ENCODE measurements at regions not wholly inside any gene's neighbourhood (a gene's known extent, or its start where the extent isn't known, plus 50 kb on each side); places are given as distances from the start of the nearest gene placed in this dataset.

- DNase-seq, result no peak
- Histone ChIP-seq H3K4me2 (ENCODE audit: low read depth, low read length, poor library complexity, severe bottlenecking) (no peak overlapping the region), H2AFZ (ENCODE audit: low read length) (no peak overlapping the region), H3K27ac (ENCODE audit: low read length) (no peak overlapping the region), H3K9ac (ENCODE audit: low read length) (no peak overlapping the region), H3K9me2 (replicated peaks; ENCODE audit: insufficient read depth, low read length) (no peaks in the 10 kb centered on the region), H3K36me3 (ENCODE audit: insufficient read depth, low read length) (no peaks in the 10 kb centered on the region), H3K4me3 (ENCODE audit: low read length) (no peak overlapping the region), H3K27me3 (ENCODE audit: low read length) (no peaks in the 10 kb centered on the region), H3K79me2 (ENCODE audit: low read length) (no peaks in the 10 kb centered on the region), H4K20me1 (ENCODE audit: insufficient read depth, low read depth, low read length) (no peaks in the 10 kb centered on the region), H3K4me1 (ENCODE audit: low read length) (no peaks in the 10 kb centered on the region), H3K9me3 (ENCODE audit: low read length) (no peaks in the 10 kb centered on the region)
Measured at GRCh38 chr1:183721041-183721440, 67.9 kb upstream of the APOBEC4 start.

GRCh38 chr1:183720028-183720427 lies 66.9 kb upstream of the APOBEC4 start:
- H4K20me1 ChIP-seq (ENCODE audit: insufficient read depth, low read depth, low read length), result no peaks in the 10 kb centered on the region
- H3K79me2 ChIP-seq (ENCODE audit: low read length), result no peaks in the 10 kb centered on the region
- no peak overlapping the region for H3K9ac ChIP-seq (ENCODE audit: low read length)
- no peaks in the 10 kb centered on the region for H3K4me1 ChIP-seq (ENCODE audit: low read length)
- H3K4me2 ChIP-seq (ENCODE audit: low read depth, low read length, poor library complexity, severe bottlenecking), result no peak overlapping the region
- no peak overlapping the region for H3K4me3 ChIP-seq (ENCODE audit: low read length)
- DNase-seq, result no peak
- H3K27ac ChIP-seq (ENCODE audit: low read length), result no peak overlapping the region
- H3K27me3 ChIP-seq (ENCODE audit: low read length), result no peaks in the 10 kb centered on the region
- H3K36me3 ChIP-seq (ENCODE audit: insufficient read depth, low read length), result no peaks in the 10 kb centered on the region
- H3K9me2 ChIP-seq (replicated peaks; ENCODE audit: insufficient read depth, low read length), result no peaks in the 10 kb centered on the region
- H3K9me3 ChIP-seq (ENCODE audit: low read length), result no peaks in the 10 kb centered on the region
- no peak overlapping the region for H2AFZ ChIP-seq (ENCODE audit: low read length)

- Histone ChIP-seq H3K4me2 (ENCODE audit: low read depth, low read length, poor library complexity, severe bottlenecking) (no peak overlapping the region), H3K36me3 (ENCODE audit: insufficient read depth, low read length) (no peaks in the 10 kb centered on the region), H3K9me3 (ENCODE audit: low read length) (no peaks in the 10 kb centered on the region), H3K79me2 (ENCODE audit: low read length) (no peaks in the 10 kb centered on the region), H3K4me1 (ENCODE audit: low read length) (no peaks in the 10 kb centered on the region), H2AFZ (ENCODE audit: low read length) (no peak overlapping the region), H3K9ac (ENCODE audit: low read length) (no peak overlapping the region), H3K27ac (ENCODE audit: low read length) (no peak overlapping the region), H3K4me3 (ENCODE audit: low read length) (no peak overlapping the region), H3K27me3 (ENCODE audit: low read length) (no peaks in the 10 kb centered on the region), H3K9me2 (replicated peaks; ENCODE audit: insufficient read depth, low read length) (no peaks in the 10 kb centered on the region), H4K20me1 (ENCODE audit: insufficient read depth, low read depth, low read length) (no peaks in the 10 kb centered on the region)
- no peak for DNase-seq
Measured at GRCh38 chr1:183719289-183719688, 66.2 kb upstream of the APOBEC4 start.

- H4K20me1 ChIP-seq (ENCODE audit: insufficient read depth, low read depth, low read length), result no peaks in the 10 kb centered on the region
- no peak overlapping the region for H3K9ac ChIP-seq (ENCODE audit: low read length)
- no peaks in the 10 kb centered on the region for H3K79me2 ChIP-seq (ENCODE audit: low read length)
- no peaks in the 10 kb centered on the region for H3K27me3 ChIP-seq (ENCODE audit: low read length)
- H3K9me3 ChIP-seq (ENCODE audit: low read length), result no peaks in the 10 kb centered on the region
- no peaks in the 10 kb centered on the region for H3K36me3 ChIP-seq (ENCODE audit: insufficient read depth, low read length)
- H3K27ac ChIP-seq (ENCODE audit: low read length), result no peak overlapping the region
- no peaks in the 10 kb centered on the region for H3K4me1 ChIP-seq (ENCODE audit: low read length)
- H3K4me2 ChIP-seq (ENCODE audit: low read depth, low read length, poor library complexity, severe bottlenecking), result no peak overlapping the region
- no peak overlapping the region for H3K4me3 ChIP-seq (ENCODE audit: low read length)
- no peak overlapping the region for H2AFZ ChIP-seq (ENCODE audit: low read length)
- no peak for DNase-seq
- H3K9me2 ChIP-seq (replicated peaks; ENCODE audit: insufficient read depth, low read length), result no peaks in the 10 kb centered on the region
Measured at GRCh38 chr1:183716286-183716685, 63.2 kb upstream of the APOBEC4 start.

- H3K9ac ChIP-seq (ENCODE audit: low read length), result no peak overlapping the region
- H3K4me3 ChIP-seq (ENCODE audit: low read length), result no peak overlapping the region
- no peaks in the 10 kb centered on the region for H3K9me3 ChIP-seq (ENCODE audit: low read length)
- H2AFZ ChIP-seq (ENCODE audit: low read length), result no peak overlapping the region
- no peaks in the 10 kb centered on the region for H3K9me2 ChIP-seq (replicated peaks; ENCODE audit: insufficient read depth, low read length)
- no peaks in the 10 kb centered on the region for H4K20me1 ChIP-seq (ENCODE audit: insufficient read depth, low read depth, low read length)
- no peaks in the 10 kb centered on the region for H3K27me3 ChIP-seq (ENCODE audit: low read length)
- DNase-seq, result no peak
- H3K36me3 ChIP-seq (ENCODE audit: insufficient read depth, low read length), result no peaks in the 10 kb centered on the region
- no peak overlapping the region for H3K27ac ChIP-seq (ENCODE audit: low read length)
- H3K4me2 ChIP-seq (ENCODE audit: low read depth, low read length, poor library complexity, severe bottlenecking), result no peak overlapping the region
- H3K79me2 ChIP-seq (ENCODE audit: low read length), result no peaks in the 10 kb centered on the region
- H3K4me1 ChIP-seq (ENCODE audit: low read length), result no peaks in the 10 kb centered on the region
Measured at GRCh38 chr1:183711741-183712361, 58.7 kb upstream of the APOBEC4 start.

- no peaks in the 10 kb centered on the region for H4K20me1 ChIP-seq (ENCODE audit: insufficient read depth, low read depth, low read length)
Measured at GRCh38 chr1:183711165-183711682, 58.1 kb upstream of the APOBEC4 start.

GRCh38 chr1:183710734-183711133 lies 57.6 kb upstream of the APOBEC4 start:
- Histone ChIP-seq H3K9ac (ENCODE audit: low read length) (no peak overlapping the region), H3K4me2 (ENCODE audit: low read depth, low read length, poor library complexity, severe bottlenecking) (no peak overlapping the region), H3K4me3 (ENCODE audit: low read length) (no peak overlapping the region), H3K4me1 (ENCODE audit: low read length) (no peaks in the 10 kb centered on the region), H3K9me3 (ENCODE audit: low read length) (no peaks in the 10 kb centered on the region), H4K20me1 (ENCODE audit: insufficient read depth, low read depth, low read length) (no peaks in the 10 kb centered on the region), H3K27me3 (ENCODE audit: low read length) (no peaks in the 10 kb centered on the region), H3K27ac (ENCODE audit: low read length) (no peak overlapping the region), H3K36me3 (ENCODE audit: insufficient read depth, low read length) (no peaks in the 10 kb centered on the region), H3K79me2 (ENCODE audit: low read length) (no peaks in the 10 kb centered on the region), H3K9me2 (replicated peaks; ENCODE audit: insufficient read depth, low read length) (no peaks in the 10 kb centered on the region), H2AFZ (ENCODE audit: low read length) (no peak overlapping the region)
- DNase-seq, result no peak

More at GRCh38 chr1:183711165-183711682, 58.1 kb upstream of the APOBEC4 start:
- Histone ChIP-seq H3K79me2 (ENCODE audit: low read length) (no peaks in the 10 kb centered on the region), H3K4me2 (ENCODE audit: low read depth, low read length, poor library complexity, severe bottlenecking) (no peak overlapping the region), H3K9me2 (replicated peaks; ENCODE audit: insufficient read depth, low read length) (no peaks in the 10 kb centered on the region), H3K9me3 (ENCODE audit: low read length) (no peaks in the 10 kb centered on the region), H3K27ac (ENCODE audit: low read length) (no peak overlapping the region), H3K4me1 (ENCODE audit: low read length) (no peaks in the 10 kb centered on the region), H3K36me3 (ENCODE audit: insufficient read depth, low read length) (no peaks in the 10 kb centered on the region), H3K27me3 (ENCODE audit: low read length) (no peaks in the 10 kb centered on the region), H3K9ac (ENCODE audit: low read length) (no peak overlapping the region), H3K4me3 (ENCODE audit: low read length) (no peak overlapping the region), H2AFZ (ENCODE audit: low read length) (no peak overlapping the region)
- DNase-seq, result no peak

GRCh38 chr1:183710333-183710732 lies 57.2 kb upstream of the APOBEC4 start:
- Histone ChIP-seq H3K4me1 (ENCODE audit: low read length) (no peaks in the 10 kb centered on the region), H3K27me3 (ENCODE audit: low read length) (no peaks in the 10 kb centered on the region), H3K9ac (ENCODE audit: low read length) (no peak overlapping the region), H3K27ac (ENCODE audit: low read length) (no peak overlapping the region), H3K9me3 (ENCODE audit: low read length) (no peaks in the 10 kb centered on the region), H2AFZ (ENCODE audit: low read length) (no peak overlapping the region), H3K79me2 (ENCODE audit: low read length) (no peaks in the 10 kb centered on the region), H3K36me3 (ENCODE audit: insufficient read depth, low read length) (no peaks in the 10 kb centered on the region), H3K9me2 (replicated peaks; ENCODE audit: insufficient read depth, low read length) (no peaks in the 10 kb centered on the region), H4K20me1 (ENCODE audit: insufficient read depth, low read depth, low read length) (no peaks in the 10 kb centered on the region), H3K4me3 (ENCODE audit: low read length) (no peak overlapping the region), H3K4me2 (ENCODE audit: low read depth, low read length, poor library complexity, severe bottlenecking) (no peak overlapping the region)
- DNase-seq, result no peak
